HFF-Myc (cell line): ENCODE measurements at regions not wholly inside any gene's neighbourhood (a gene's known extent, or its start where the extent isn't known, plus 50 kb on each side); places are given as distances from the start of the nearest gene placed in this dataset.

ENCODE experiments used
- DNase-seq: peaks from one replicate; pipeline ENCODE4 v3.0.0-alpha.2; 2011; ENCODE audit warnings: low read depth; ENCODE audit errors: extremely low read depth
- H3K4me3 ChIP-seq: replicated peaks from 2 replicates; pipeline ENCODE4 v1.5.1; 2011; ENCODE audit warnings: low read depth, mild to moderate bottlenecking, control low read depth, low read length
- TF ChIP-seq, protein P1 (sequence below): IDR thresholded peaks from 2 replicates; pipeline ENCODE4 v1.5.1; 2012; ENCODE audit warnings: mild to moderate bottlenecking, low read depth, low read length, control low read depth; ENCODE audit errors: missing control alignments

DNA sequence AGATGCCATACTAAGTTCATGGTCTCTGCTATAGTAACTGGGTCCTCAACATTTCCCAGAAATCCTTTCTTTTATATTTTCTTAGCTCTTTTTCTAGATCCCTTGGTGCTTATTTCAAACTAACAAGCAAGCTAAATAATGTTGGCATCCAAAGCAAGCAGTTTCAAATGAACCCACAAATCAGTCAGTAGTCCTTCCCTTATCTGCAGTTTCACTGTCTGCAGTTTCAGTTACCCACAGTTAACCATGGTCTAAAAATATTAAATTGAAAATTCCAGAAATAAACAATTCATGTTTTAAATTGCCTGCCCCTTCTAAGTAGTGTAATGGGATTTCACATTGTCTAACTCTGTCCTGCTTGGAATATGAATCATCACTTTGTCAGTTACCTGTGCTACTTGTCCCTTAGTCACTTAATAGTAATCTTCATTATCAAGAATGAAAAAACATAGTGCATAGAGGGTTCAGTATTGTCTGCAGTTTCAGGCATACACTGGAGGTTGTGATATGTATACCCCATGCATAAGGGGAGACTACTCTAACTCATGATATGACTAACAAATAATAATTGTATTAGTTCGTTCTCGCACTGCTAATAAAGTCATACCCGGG, 633.7 kb downstream of the MECOM start:
- H3K4me3 ChIP-seq: no peak overlapping the region
- TF ChIP-seq, protein P1, sequence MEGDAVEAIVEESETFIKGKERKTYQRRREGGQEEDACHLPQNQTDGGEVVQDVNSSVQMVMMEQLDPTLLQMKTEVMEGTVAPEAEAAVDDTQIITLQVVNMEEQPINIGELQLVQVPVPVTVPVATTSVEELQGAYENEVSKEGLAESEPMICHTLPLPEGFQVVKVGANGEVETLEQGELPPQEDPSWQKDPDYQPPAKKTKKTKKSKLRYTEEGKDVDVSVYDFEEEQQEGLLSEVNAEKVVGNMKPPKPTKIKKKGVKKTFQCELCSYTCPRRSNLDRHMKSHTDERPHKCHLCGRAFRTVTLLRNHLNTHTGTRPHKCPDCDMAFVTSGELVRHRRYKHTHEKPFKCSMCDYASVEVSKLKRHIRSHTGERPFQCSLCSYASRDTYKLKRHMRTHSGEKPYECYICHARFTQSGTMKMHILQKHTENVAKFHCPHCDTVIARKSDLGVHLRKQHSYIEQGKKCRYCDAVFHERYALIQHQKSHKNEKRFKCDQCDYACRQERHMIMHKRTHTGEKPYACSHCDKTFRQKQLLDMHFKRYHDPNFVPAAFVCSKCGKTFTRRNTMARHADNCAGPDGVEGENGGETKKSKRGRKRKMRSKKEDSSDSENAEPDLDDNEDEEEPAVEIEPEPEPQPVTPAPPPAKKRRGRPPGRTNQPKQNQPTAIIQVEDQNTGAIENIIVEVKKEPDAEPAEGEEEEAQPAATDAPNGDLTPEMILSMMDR: no peak
- no peak for DNase-seq

DNA sequence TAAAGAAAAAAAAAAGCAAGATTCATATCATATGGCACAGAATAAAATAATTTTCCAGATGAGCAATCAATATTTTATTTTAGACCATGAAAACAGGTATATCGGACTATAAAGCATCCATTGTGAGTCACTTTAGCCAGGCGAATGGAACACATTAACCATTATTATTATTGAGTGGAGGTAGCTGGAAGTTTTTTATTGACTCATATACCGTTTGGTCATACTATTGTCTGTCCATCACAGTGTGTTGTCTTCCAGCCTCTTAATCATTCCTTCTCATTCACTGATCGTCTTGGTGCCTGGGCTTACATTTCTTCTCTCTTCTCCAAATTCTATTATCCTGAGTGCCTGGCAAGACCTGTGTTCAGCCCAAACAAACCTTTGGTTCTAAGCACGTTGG, 634.8 kb downstream of the MECOM start:
- no peak for DNase-seq
- TF ChIP-seq, protein P1: no peak
- no peak overlapping the region for H3K4me3 ChIP-seq

DNA sequence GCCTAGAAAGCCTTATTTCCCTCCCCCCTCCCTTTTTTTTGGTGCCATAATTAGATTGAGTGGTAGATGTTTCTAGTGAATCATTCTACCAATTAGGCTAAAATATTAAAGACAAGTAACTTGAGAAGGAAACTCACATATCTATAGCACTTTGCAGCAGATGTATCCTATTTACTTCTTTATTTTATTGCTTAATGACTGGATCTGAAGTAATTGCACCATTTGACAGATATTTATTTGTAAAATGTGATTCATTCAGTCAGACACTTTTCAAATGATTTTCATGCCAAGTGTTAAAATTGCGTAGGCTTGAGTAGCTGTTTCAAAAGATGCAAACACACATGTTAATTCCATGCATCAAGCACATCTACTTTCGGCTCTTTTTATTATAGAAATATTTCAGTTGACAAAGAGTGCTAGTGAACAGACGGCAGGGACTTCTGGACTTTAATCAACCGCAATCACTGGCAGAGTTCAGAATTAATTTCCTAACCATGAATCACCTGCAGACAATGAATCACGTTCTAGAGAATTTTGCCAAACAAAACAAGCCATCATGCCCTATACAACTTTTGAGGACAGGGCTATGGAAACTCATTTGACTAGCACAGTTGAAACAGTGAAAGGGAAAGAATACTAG, 636.8 kb downstream of the MECOM start:
- DNase-seq: peak; percentile 91
- TF ChIP-seq, protein P1: no peak
- H3K4me3 ChIP-seq: no peak overlapping the region

DNA sequence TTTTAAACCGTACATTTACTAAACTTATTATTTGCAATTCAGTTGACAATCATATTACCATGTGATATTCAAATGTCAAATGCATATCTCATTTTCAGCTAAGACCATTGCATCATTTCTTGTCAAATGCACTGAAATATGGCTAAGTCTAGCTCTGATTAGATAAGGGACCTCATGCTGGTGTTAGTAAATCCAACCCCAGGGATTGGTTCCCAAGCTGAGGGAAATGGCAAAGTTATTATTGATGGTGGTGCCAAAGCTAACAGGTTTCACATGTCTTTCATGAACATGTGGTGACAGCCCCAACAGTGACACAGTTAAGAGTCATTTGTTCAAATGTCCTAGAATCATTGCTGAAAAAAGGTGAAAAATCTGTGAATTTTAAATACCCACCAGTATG, 641.1 kb downstream of the MECOM start:
- no peak for DNase-seq
- TF ChIP-seq, protein P1: no peak

DNA sequence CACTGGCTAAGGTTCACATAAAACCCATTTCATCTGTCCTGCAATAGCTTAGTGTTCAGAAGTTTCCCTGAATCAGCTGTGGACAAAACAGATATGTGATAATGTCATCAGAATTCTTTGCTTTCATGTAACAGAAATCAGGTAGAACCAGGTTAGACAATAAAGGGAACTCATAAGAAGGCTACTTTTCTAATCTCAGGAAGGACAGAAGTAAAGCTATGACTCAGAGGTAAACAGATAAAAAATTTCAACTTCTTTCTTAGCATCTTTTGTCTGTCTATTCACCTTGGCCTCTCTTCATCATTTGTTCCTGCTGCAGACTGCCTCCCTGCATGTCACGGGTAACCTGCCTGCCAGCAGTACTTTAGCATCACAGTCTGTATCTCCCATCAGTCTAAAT, 643.1 kb downstream of the MECOM start:
- TF ChIP-seq, protein P1: no peak
- no peak for DNase-seq
- H3K4me3 ChIP-seq: no peak overlapping the region

More for the DNA sequence above, 641.1 kb downstream of the MECOM start:
- H3K4me3 ChIP-seq: no peak overlapping the region

DNA sequence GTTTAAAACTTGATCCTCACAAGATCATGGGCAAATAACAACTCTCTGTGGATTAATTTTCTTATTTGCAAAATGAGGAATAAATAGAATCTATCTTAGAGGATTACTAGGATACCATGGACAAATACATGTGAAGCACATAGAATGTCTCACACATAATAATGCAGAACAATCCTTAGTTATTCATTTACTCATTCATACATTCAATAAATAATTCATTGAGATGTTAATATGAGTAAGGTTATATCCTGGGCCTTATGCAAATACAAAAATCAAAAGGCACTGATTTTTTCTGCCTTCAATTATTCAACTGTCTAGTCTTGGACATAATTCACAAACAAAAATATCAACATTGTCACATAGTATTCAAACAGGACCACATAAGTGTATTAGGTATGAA, 654.1 kb downstream of the MECOM start:
- TF ChIP-seq, protein P1: no peak
- H3K4me3 ChIP-seq: no peak overlapping the region
- DNase-seq: no peak
